KMS-11 (cell line): ENCODE measurements at regions not wholly inside any gene's neighbourhood (a gene's known extent, or its start where the extent isn't known, plus 50 kb on each side); places are given as distances from the start of the nearest gene placed in this dataset.

Experiments used
- H2AFZ ChIP-seq: fragments of 200-600 bp; sonication (generic); 2 replicates; pipeline ENCODE4 v1.6.1; 2016; ENCODE audit warnings: antibody characterized with exemption, mixed run types, low read depth
- H3K27ac ChIP-seq: fragments of 200-600 bp; sonication (generic); 2 replicates; pipeline ENCODE4 v1.6.1; 2016; ENCODE audit warnings: mild to moderate bottlenecking, mixed run types
- H3K27me3 ChIP-seq: fragments of 200-600 bp; sonication (generic); 2 replicates; pipeline ENCODE4 v1.6.1; 2017; ENCODE audit warnings: mild to moderate bottlenecking, low read depth, mixed run types, moderate library complexity; ENCODE audit not compliant: insufficient read depth
- H3K36me3 ChIP-seq: fragments of 200-600 bp; sonication (generic); 2 replicates; pipeline ENCODE4 v1.6.1; 2017; ENCODE audit warnings: mild to moderate bottlenecking, mixed run types; ENCODE audit not compliant: insufficient read depth
- H3K4me1 ChIP-seq: fragments of 200-600 bp; sonication (generic); 2 replicates; pipeline ENCODE4 v1.6.1; 2016; ENCODE audit warnings: mild to moderate bottlenecking, low read depth, mixed run types; ENCODE audit not compliant: poor library complexity, severe bottlenecking
- H3K4me2 ChIP-seq: fragments of 200-600 bp; sonication (generic); 2 replicates; pipeline ENCODE4 v1.7.0; 2016; ENCODE audit warnings: mild to moderate bottlenecking, mixed run types
- H3K4me3 ChIP-seq: fragments of 200-600 bp; sonication (generic); IDR thresholded peaks from 2 replicates; pipeline ENCODE4 v1.6.1; 2017; ENCODE audit warnings: low read depth, low read length, mixed read lengths; ENCODE audit not compliant: insufficient read depth
- H3K79me2 ChIP-seq: fragments of 200-600 bp; sonication (generic); 2 replicates; pipeline ENCODE4 v1.6.1; 2016; ENCODE audit warnings: low read depth, mixed run types; ENCODE audit not compliant: insufficient read depth
- H3K9ac ChIP-seq: fragments of 200-600 bp; sonication (generic); 2 replicates; pipeline ENCODE4 v1.6.1; 2016; ENCODE audit warnings: mild to moderate bottlenecking, mixed run types
- H4K20me1 ChIP-seq: fragments of 200-600 bp; sonication (generic); 2 replicates; pipeline ENCODE4 v1.6.1; 2016; ENCODE audit warnings: mild to moderate bottlenecking, mixed run types; ENCODE audit not compliant: insufficient read depth
- CTCF ChIP-seq: fragments of 200-600 bp; sonication (generic); conservative IDR thresholded peaks from 2 replicates; pipeline ENCODE4 v1.6.1; 2017; ENCODE audit warnings: low read depth, mild to moderate bottlenecking, antibody characterized with exemption, low read length, moderate library complexity, mixed read lengths

DNA sequence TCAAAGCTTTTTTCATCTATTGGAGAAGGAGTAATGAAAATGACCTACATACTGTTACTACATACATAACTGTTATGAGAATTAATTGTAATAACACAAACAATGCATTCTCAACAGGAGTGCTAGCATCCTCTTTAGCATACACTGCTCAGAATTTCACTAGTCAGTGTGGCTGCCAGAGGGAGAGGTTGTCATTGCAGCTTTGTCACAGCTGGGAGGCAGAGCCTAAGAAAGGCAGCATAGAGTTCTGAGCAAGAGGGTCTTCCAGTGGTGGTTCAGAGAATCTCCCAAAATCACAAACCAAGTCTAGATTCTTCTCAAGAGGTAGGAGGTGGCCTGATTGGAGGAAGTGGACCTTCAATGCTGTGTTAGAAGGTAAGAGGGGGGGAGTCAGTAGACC is 286.7 kb upstream of the CYRIA start:
- Histone ChIP-seq H3K79me2 (no peaks in the 10 kb centered on the region), H3K27ac (no peak overlapping the region), H3K27me3 (no peaks in the 10 kb centered on the region), H3K4me3 (no peak overlapping the region), H4K20me1 (no peaks in the 10 kb centered on the region), H3K9ac (no peak overlapping the region), H3K36me3 (no peaks in the 10 kb centered on the region), H2AFZ (no peak overlapping the region), H3K4me2 (no peak overlapping the region), H3K4me1 (no peaks in the 10 kb centered on the region)
- no peak for TF ChIP-seq CTCF

GRCh38 chr2:16950436-16950835 is 284.8 kb upstream of the CYRIA start:
- Histone ChIP-seq H3K36me3 (no peaks in the 10 kb centered on the region), H2AFZ (no peak overlapping the region), H3K4me2 (no peak overlapping the region), H3K27me3 (no peaks in the 10 kb centered on the region), H3K4me3 (no peak overlapping the region), H4K20me1 (no peaks in the 10 kb centered on the region), H3K27ac (no peak overlapping the region), H3K4me1 (no peaks in the 10 kb centered on the region), H3K9ac (no peak overlapping the region), H3K79me2 (no peaks in the 10 kb centered on the region)
- no peak for TF ChIP-seq CTCF

DNA sequence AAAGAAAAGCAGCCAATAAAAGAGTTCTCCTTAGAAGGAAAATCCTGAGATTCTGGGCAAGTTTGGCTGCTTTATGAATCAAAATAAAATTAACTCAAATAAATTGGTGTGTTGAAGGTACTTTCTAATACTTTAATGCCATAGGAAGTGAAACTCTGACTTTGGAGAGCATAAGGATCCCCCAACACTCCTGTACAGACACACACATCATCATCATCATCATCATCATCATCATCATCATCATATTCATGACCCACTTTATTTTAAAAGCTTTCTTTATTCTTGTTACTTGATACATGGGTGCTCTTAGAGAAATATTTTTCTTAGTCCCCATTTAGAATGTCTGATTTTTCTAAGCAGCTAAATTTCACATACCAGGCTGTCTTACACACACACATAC is 283.1 kb upstream of the CYRIA start:
- Histone ChIP-seq H3K4me2 (no peak overlapping the region), H4K20me1 (no peaks in the 10 kb centered on the region), H3K36me3 (no peaks in the 10 kb centered on the region), H2AFZ (no peak overlapping the region), H3K4me3 (no peak overlapping the region), H3K79me2 (no peaks in the 10 kb centered on the region), H3K4me1 (no peaks in the 10 kb centered on the region), H3K27ac (no peak overlapping the region), H3K27me3 (no peaks in the 10 kb centered on the region), H3K9ac (no peak overlapping the region)
- TF ChIP-seq CTCF = no peak

GRCh38 chr2:16948053-16948452 is 282.4 kb upstream of the CYRIA start:
- Histone ChIP-seq H4K20me1 (no peaks in the 10 kb centered on the region), H3K4me1 (no peaks in the 10 kb centered on the region), H3K27ac (no peak overlapping the region), H2AFZ (no peak overlapping the region), H3K79me2 (no peaks in the 10 kb centered on the region), H3K4me2 (no peak overlapping the region), H3K4me3 (no peak overlapping the region), H3K36me3 (no peaks in the 10 kb centered on the region), H3K9ac (no peak overlapping the region), H3K27me3 (no peaks in the 10 kb centered on the region)
- no peak for TF ChIP-seq CTCF
